ENCODE measurements at regions not wholly inside any gene's neighbourhood (a gene's known extent, or its start where the extent isn't known, plus 50 kb on each side); places are given as distances from the start of the nearest gene placed in this dataset.
"Not testable (repeated sequence)": the region's sequence is repeated elsewhere in the genome, so short reads cannot be mapped to it uniquely, and the experiment has no call there.

- DNase-seq = no peak
These were observed 341.7 kb upstream of the FAT1 start for GRCh38 chr4:187065396-187065795.

GRCh38 chr4:187065806-187066205 lies 342.1 kb upstream of the FAT1 start:
- DNase-seq = no peak

GRCh38 chr4:187069398-187069797 lies 345.7 kb upstream of the FAT1 start:
- DNase-seq = no peak

- no peak for DNase-seq
These were observed 346.5 kb upstream of the FAT1 start for GRCh38 chr4:187070158-187070557.

- no peak for DNase-seq
These were observed 347.1 kb upstream of the FAT1 start for GRCh38 chr4:187070740-187071139.

GRCh38 chr4:187071946-187072600 lies 348.4 kb upstream of the FAT1 start:
- no peak for DNase-seq

- DNase-seq = no peak
These were observed 350.2 kb upstream of the FAT1 start for GRCh38 chr4:187073820-187074219.

- no peak for DNase-seq
These were observed 351.9 kb upstream of the FAT1 start for GRCh38 chr4:187075514-187075913.

- no peak for DNase-seq
These were observed 354.2 kb upstream of the FAT1 start for GRCh38 chr4:187077744-187078401.

- DNase-seq = no peak
These were observed 361.0 kb upstream of the FAT1 start for GRCh38 chr4:187084701-187085100.

- no peak for DNase-seq
These were observed 361.7 kb upstream of the FAT1 start for GRCh38 chr4:187085339-187085738.

GRCh38 chr4:187086151-187086550 lies 362.5 kb upstream of the FAT1 start:
- DNase-seq = no peak

- no peak for DNase-seq
These were observed 364.6 kb upstream of the FAT1 start for GRCh38 chr4:187088070-187088799.

GRCh38 chr4:187090401-187090800 lies 366.7 kb upstream of the FAT1 start:
- DNase-seq = no peak

- DNase-seq = not testable (repeated sequence)
These were observed 367.2 kb upstream of the FAT1 start for GRCh38 chr4:187090832-187091231.

GRCh38 chr4:187094144-187094543 lies 370.5 kb upstream of the FAT1 start:
- DNase-seq = no peak

GRCh38 chr4:187098429-187098828 lies 374.8 kb upstream of the FAT1 start:
- no peak for DNase-seq

- DNase-seq = no peak
These were observed 379.7 kb upstream of the FAT1 start for GRCh38 chr4:187103351-187103750.

GRCh38 chr4:187108845-187109244 lies 385.2 kb upstream of the FAT1 start:
- DNase-seq = no peak

- no peak for DNase-seq
These were observed 386.0 kb upstream of the FAT1 start for GRCh38 chr4:187109636-187110035.

GRCh38 chr4:187118166-187118565 lies 394.5 kb upstream of the FAT1 start:
- DNase-seq = no peak

- no peak for DNase-seq
These were observed 395.0 kb upstream of the FAT1 start for GRCh38 chr4:187118602-187119120.

- DNase-seq = peak; percentile 62
These were observed 400.7 kb upstream of the FAT1 start for GRCh38 chr4:187124331-187124730.

Data from muscle of arm (tissue), 1 donor.